OCI-LY3 (cell line): ENCODE measurements at regions not wholly inside any gene's neighbourhood (a gene's known extent, or its start where the extent isn't known, plus 50 kb on each side); places are given as distances from the start of the nearest gene placed in this dataset.

Experiments used
- EZH2phosphoT487 ChIP-seq: fragments of 200-600 bp; shearing (Covaris generic); IDR thresholded peaks from 2 replicates; pipeline ENCODE4 v1.6.1; 2018; ENCODE audit warnings: antibody characterized with exemption, mixed run types, low read depth
- TF ChIP-seq, protein P1 (sequence below): fragments of 200-600, 300-600 bp; sonication (generic); IDR thresholded peaks from 2 replicates; pipeline ENCODE4 v1.5.1; 2014; ENCODE audit warnings: antibody characterized with exemption, low read length, low read depth

GRCh38 chr10:118498623-118499022 is 96.8 kb downstream of the PRLHR start:
- TF ChIP-seq, protein P1, sequence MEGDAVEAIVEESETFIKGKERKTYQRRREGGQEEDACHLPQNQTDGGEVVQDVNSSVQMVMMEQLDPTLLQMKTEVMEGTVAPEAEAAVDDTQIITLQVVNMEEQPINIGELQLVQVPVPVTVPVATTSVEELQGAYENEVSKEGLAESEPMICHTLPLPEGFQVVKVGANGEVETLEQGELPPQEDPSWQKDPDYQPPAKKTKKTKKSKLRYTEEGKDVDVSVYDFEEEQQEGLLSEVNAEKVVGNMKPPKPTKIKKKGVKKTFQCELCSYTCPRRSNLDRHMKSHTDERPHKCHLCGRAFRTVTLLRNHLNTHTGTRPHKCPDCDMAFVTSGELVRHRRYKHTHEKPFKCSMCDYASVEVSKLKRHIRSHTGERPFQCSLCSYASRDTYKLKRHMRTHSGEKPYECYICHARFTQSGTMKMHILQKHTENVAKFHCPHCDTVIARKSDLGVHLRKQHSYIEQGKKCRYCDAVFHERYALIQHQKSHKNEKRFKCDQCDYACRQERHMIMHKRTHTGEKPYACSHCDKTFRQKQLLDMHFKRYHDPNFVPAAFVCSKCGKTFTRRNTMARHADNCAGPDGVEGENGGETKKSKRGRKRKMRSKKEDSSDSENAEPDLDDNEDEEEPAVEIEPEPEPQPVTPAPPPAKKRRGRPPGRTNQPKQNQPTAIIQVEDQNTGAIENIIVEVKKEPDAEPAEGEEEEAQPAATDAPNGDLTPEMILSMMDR: no peak
- TF ChIP-seq EZH2phosphoT487: no peak
